GM23248 (cell line): ENCODE measurements at regions not wholly inside any gene's neighbourhood (a gene's known extent, or its start where the extent isn't known, plus 50 kb on each side); places are given as distances from the start of the nearest gene placed in this dataset.

ENCODE experiments used
- DNase-seq: peaks from one replicate; pipeline ENCODE4 v3.0.0-alpha.2; 2015
- H2AFZ ChIP-seq: fragments of 200-600 bp; sonication (generic); 2 replicates; pipeline ENCODE4 v1.6.1; 2016; ENCODE audit warnings: antibody characterized with exemption
- H3F3A ChIP-seq: fragments of 200-600 bp; sonication (generic); 2 replicates; pipeline ENCODE4 v1.6.1; 2016; ENCODE audit warnings: mild to moderate bottlenecking, antibody characterized with exemption, mixed run types; ENCODE audit not compliant: insufficient read depth
- H3K27ac ChIP-seq: fragments of 200-600 bp; sonication (generic); 2 replicates; pipeline ENCODE4 v1.5.1; 2016; ENCODE audit warnings: mild to moderate bottlenecking
- H3K27me3 ChIP-seq: fragments of 200-600 bp; sonication (generic); replicated peaks from 2 replicates; pipeline ENCODE4 v1.6.1; 2016; ENCODE audit warnings: mild to moderate bottlenecking; ENCODE audit not compliant: insufficient read depth
- H3K36me3 ChIP-seq: fragments of 200-600 bp; sonication (generic); 2 replicates; pipeline ENCODE4 v1.6.1; 2016; ENCODE audit warnings: low read depth, mild to moderate bottlenecking
- H3K4me1 ChIP-seq: fragments of 200-600 bp; sonication (generic); 2 replicates; pipeline ENCODE4 v1.6.1; 2016; ENCODE audit warnings: mild to moderate bottlenecking; ENCODE audit not compliant: insufficient read depth
- H3K4me2 ChIP-seq: fragments of 200-600 bp; sonication (generic); one replicate; pipeline ENCODE4 v1.6.1; 2016; ENCODE audit warnings: mild to moderate bottlenecking; ENCODE audit not compliant: unreplicated experiment
- H3K4me3 ChIP-seq: fragments of 200-600 bp; sonication (generic); 2 replicates; pipeline ENCODE4 v1.5.1; 2016; ENCODE audit warnings: mild to moderate bottlenecking
- H3K79me2 ChIP-seq: fragments of 200-600 bp; sonication (generic); 2 replicates; pipeline ENCODE4 v1.6.1; 2016; ENCODE audit warnings: mild to moderate bottlenecking; ENCODE audit not compliant: insufficient read depth
- H3K9ac ChIP-seq: fragments of 200-600 bp; sonication (generic); 2 replicates; pipeline ENCODE4 v1.6.1; 2016; ENCODE audit warnings: mild to moderate bottlenecking
- H3K9me2 ChIP-seq: fragments of 200-600 bp; sonication (generic); 2 replicates; pipeline ENCODE4 v1.6.1; 2016; ENCODE audit warnings: mixed run types, mild to moderate bottlenecking, moderate library complexity; ENCODE audit not compliant: insufficient read depth
- H3K9me3 ChIP-seq: fragments of 200-600 bp; sonication (generic); one replicate; pipeline ENCODE4 v1.6.1; 2017; ENCODE audit warnings: low read depth
- H4K20me1 ChIP-seq: fragments of 200-600 bp; sonication (generic); 2 replicates; pipeline ENCODE4 v1.6.0; 2016; ENCODE audit not compliant: insufficient read depth
- EZH2 ChIP-seq: fragments of 200-600 bp; sonication (generic); IDR thresholded peaks from 2 replicates; pipeline ENCODE4 v1.6.1; 2018; ENCODE audit warnings: antibody characterized with exemption, mild to moderate bottlenecking; ENCODE audit not compliant: insufficient read depth, poor library complexity, severe bottlenecking
- EZH2phosphoT487 ChIP-seq: fragments of 200-600 bp; sonication (generic); IDR thresholded peaks from 2 replicates; pipeline ENCODE4 v1.6.1; 2018; ENCODE audit warnings: antibody characterized with exemption, moderate library complexity, mild to moderate bottlenecking, low read depth; ENCODE audit not compliant: insufficient read depth
- WGBS, 2 experiments: methylation state at CpG; one replicate each; pipeline ENCODE4 v1.1.6; 2015 to 2017; ENCODE audit warnings: low lambda C conversion rate in 2 of 2, low coverage in 1 of 2; ENCODE audit errors: missing lambda C conversion rate in 2 of 2; 5-methylcytosine and 5-hydroxymethylcytosine counted together
- in situ Hi-C: fragments of 300-500 bp; cut with MboI; formaldehyde crosslinking; loops from 2 replicates; pipeline ENCODE4 v1.15.0; 2020

- peak; percentile 72 for DNase-seq
- in situ Hi-C loops, result loop anchor here (25.0 kb wide), 1 partner anchor 342 kb away; no protein-coding TSS in a partner anchor
- Histone ChIP-seq H3K9me2 (no peaks in the 10 kb centered on the region), H3K27ac (peak overlapping the region; percentile 41), H3K4me1 (peaks cover 29% of the 10 kb centered on the region), H3K79me2 (no peaks in the 10 kb centered on the region), H3K9me3 (no peaks in the 10 kb centered on the region), H3K4me3 (no peak overlapping the region), H3K9ac (no peak overlapping the region), H3K27me3 (no peaks in the 10 kb centered on the region), H2AFZ (no peak overlapping the region), H3K36me3 (no peaks in the 10 kb centered on the region), H4K20me1 (no peaks in the 10 kb centered on the region), H3F3A (peaks cover 12% of the 10 kb centered on the region), H3K4me2 (no peak overlapping the region)
- TF ChIP-seq EZH2phosphoT487 (no peak), EZH2 (no peak)
Observed at GRCh38 chr14:89004166-89004565, 179.7 kb downstream of the TTC8 start.

GRCh38 chr14:89007906-89008305 lies 183.5 kb downstream of the TTC8 start:
- H3F3A ChIP-seq, result no peaks in the 10 kb centered on the region; the same call in 1 of the 2 replicates
- no peaks in the 10 kb centered on the region for H3K9me3 ChIP-seq
- DNase-seq, result no peak
- H3K4me3 ChIP-seq, result no peak overlapping the region
- H3K79me2 ChIP-seq, result no peaks in the 10 kb centered on the region
- TF ChIP-seq EZH2phosphoT487, result no peak
- TF ChIP-seq EZH2, result no peak
- no peak overlapping the region for H3K4me2 ChIP-seq
- H3K27me3 ChIP-seq, result no peaks in the 10 kb centered on the region
- H2AFZ ChIP-seq, result no peak overlapping the region
- H3K4me1 ChIP-seq, result peaks cover 8% of the 10 kb centered on the region; the same call in 1 of the 2 replicates
- H3K9ac ChIP-seq, result no peak overlapping the region
- 0 out of 2 replicates have a peak, but pooled peaks cover 3% of the 10 kb centered on the region for H3K9me2 ChIP-seq
- in situ Hi-C loops, result loop anchor here (25.0 kb wide), 1 partner anchor 346 kb away; no protein-coding TSS in a partner anchor
- H4K20me1 ChIP-seq, result no peaks in the 10 kb centered on the region
- no peak overlapping the region for H3K27ac ChIP-seq
- no peaks in the 10 kb centered on the region for H3K36me3 ChIP-seq

- Histone ChIP-seq H3K27ac (no peak overlapping the region), H3K4me1 (no peaks in the 10 kb centered on the region), H2AFZ (no peak overlapping the region), H3K9me3 (no peaks in the 10 kb centered on the region), H3K79me2 (no peaks in the 10 kb centered on the region), H3K27me3 (no peaks in the 10 kb centered on the region), H3K4me2 (no peak overlapping the region), H3K4me3 (no peak overlapping the region), H4K20me1 (no peaks in the 10 kb centered on the region), H3K36me3 (no peaks in the 10 kb centered on the region), H3F3A (no peaks in the 10 kb centered on the region), H3K9me2 (0 out of 2 replicates have a peak, but pooled peaks cover 3% of the 10 kb centered on the region), H3K9ac (no peak overlapping the region)
- in situ Hi-C loops, result loop anchor here (25.0 kb wide), 1 partner anchor 349 kb away; no protein-coding TSS in a partner anchor
- 88 to 90% methylated on average over 10 of the region's 10 CpGs for WGBS, 2 experiments
- no peak for TF ChIP-seq EZH2phosphoT487
- DNase-seq, result no peak
Observed at GRCh38 chr14:89011355-89012281, 187.2 kb downstream of the TTC8 start.

GRCh38 chr14:89012282-89013097 lies 188.0 kb downstream of the TTC8 start:
- no peaks in the 10 kb centered on the region for H3F3A ChIP-seq
- H3K4me1 ChIP-seq, result no peaks in the 10 kb centered on the region
- no peak for DNase-seq
- no peak overlapping the region for H2AFZ ChIP-seq
- in situ Hi-C loops, result loop anchor here (25.0 kb wide), 1 partner anchor 350 kb away; no protein-coding TSS in a partner anchor
- 0 out of 2 replicates have a peak, but pooled peaks cover 3% of the 10 kb centered on the region for H3K9me2 ChIP-seq
- WGBS, 2 experiments, result 77% methylated on average over 14 of the region's 14 CpGs
- H4K20me1 ChIP-seq, result no peaks in the 10 kb centered on the region
- H3K4me2 ChIP-seq, result no peak overlapping the region
- no peaks in the 10 kb centered on the region for H3K9me3 ChIP-seq
- no peak overlapping the region for H3K4me3 ChIP-seq
- no peaks in the 10 kb centered on the region for H3K27me3 ChIP-seq
- H3K36me3 ChIP-seq, result no peaks in the 10 kb centered on the region
- H3K79me2 ChIP-seq, result no peaks in the 10 kb centered on the region
- no peak overlapping the region for H3K9ac ChIP-seq
- TF ChIP-seq EZH2phosphoT487 (no peak), EZH2 (no peak)
- no peak overlapping the region for H3K27ac ChIP-seq
